K562 (cell line): ENCODE measurements at regions not wholly inside any gene's neighbourhood (a gene's known extent, or its start where the extent isn't known, plus 50 kb on each side); places are given as distances from the start of the nearest gene placed in this dataset.

ENCODE experiments used
- CBX5 ChIP-seq: IDR thresholded peaks from 2 replicates; pipeline ENCODE4 v1.6.1; 2014; ENCODE audit warnings: low read depth, borderline replicate concordance
- CREB1 ChIP-seq, 2 experiments: sonication (generic) in 1 of 2; formaldehyde crosslinking in 1 of 2; IDR thresholded peaks; 2 replicates each; pipeline versions ENCODE4 v1.6.1 to v1.8.0; 2012 to 2022; ENCODE audit warnings: inconsistent platforms in 1 of 2, mild to moderate bottlenecking in 1 of 2, missing genetic modification reagents in 1 of 2, moderate library complexity in 1 of 2
- E2F6 ChIP-seq, 2 experiments: IDR thresholded peaks; 2 replicates each; pipeline ENCODE4 v1.6.1; 2011; ENCODE audit warnings: borderline replicate concordance in 1 of 2, control low read depth in 1 of 2, low read depth in 1 of 2, low read length in 1 of 2, mild to moderate bottlenecking in 1 of 2, mixed read lengths in 1 of 2, moderate library complexity in 1 of 2; ENCODE audit not compliant: insufficient read depth in 1 of 2, insufficient read length in 1 of 2, poor library complexity in 1 of 2, severe bottlenecking in 1 of 2; ENCODE audit errors: extremely low read depth in 1 of 2
- PKNOX1 ChIP-seq: fragments of 450-650 bp; IDR thresholded peaks from 2 replicates; pipeline ENCODE4 v1.6.1; 2016
- POLR2A ChIP-seq: fragments of 450-650 bp; conservative IDR thresholded peaks from 2 replicates; pipeline ENCODE4 v1.6.1; 2016
- ZNF449 ChIP-seq: fragments of 250-450 bp; sonication (Bioruptor Pico); IDR thresholded peaks from 2 replicates; pipeline ENCODE4 v1.8.0; 2022; ENCODE audit warnings: moderate library complexity, mild to moderate bottlenecking, inconsistent platforms
- TF ChIP-seq, protein P1 (sequence below): fragments of 450-650 bp; formaldehyde crosslinking; IDR thresholded peaks from 2 replicates; pipeline ENCODE4 v1.4.0; 2020; ENCODE audit warnings: mild to moderate bottlenecking, moderate library complexity

DNA sequence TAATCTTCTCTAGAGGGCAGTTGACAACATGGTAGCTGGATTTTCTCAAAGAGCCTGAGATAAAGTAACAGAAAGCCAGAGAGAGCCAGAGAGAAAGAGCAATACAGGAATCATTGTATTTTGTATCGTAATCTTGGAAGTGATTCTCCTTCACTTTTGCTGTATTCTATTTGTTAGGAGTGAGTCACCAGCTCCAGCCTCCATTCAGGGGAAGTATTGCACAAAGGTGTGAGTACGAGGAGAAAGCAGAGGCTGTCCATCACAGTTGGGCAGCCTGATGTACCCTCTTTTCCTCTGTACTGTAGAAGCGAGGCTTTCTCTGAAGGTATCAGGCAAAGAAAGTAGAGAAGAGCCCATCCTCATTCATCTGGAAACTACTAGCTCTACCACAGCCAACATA lies 176.8 kb downstream of the KCNS3 start:
- no peak for TF ChIP-seq E2F6 (IDR thresholded peaks at IDR 0.05; ENCODE audit: borderline replicate concordance in 1 of 2, extremely low read depth in 1 of 2, insufficient read depth in 1 of 2, insufficient read length in 1 of 2, low read depth in 1 of 2, low read length in 1 of 2, poor library complexity in 1 of 2, severe bottlenecking in 1 of 2)
- no peak for TF ChIP-seq POLR2A
- TF ChIP-seq PKNOX1 = no peak
- no peak for TF ChIP-seq ZNF449 (CRISPR knock-in tag)
- TF ChIP-seq CREB1 (IDR thresholded peaks at IDR 0.05) = no peak
- TF ChIP-seq CREB1 (CRISPR knock-in tag; IDR thresholded peaks at IDR 0.05) = no peak
- TF ChIP-seq CBX5 = no peak
- TF ChIP-seq, protein P1, sequence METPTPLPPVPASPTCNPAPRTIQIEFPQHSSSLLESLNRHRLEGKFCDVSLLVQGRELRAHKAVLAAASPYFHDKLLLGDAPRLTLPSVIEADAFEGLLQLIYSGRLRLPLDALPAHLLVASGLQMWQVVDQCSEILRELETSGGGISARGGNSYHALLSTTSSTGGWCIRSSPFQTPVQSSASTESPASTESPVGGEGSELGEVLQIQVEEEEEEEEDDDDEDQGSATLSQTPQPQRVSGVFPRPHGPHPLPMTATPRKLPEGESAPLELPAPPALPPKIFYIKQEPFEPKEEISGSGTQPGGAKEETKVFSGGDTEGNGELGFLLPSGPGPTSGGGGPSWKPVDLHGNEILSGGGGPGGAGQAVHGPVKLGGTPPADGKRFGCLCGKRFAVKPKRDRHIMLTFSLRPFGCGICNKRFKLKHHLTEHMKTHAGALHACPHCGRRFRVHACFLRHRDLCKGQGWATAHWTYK = no peak
